ENCODE measurements at regions not wholly inside any gene's neighbourhood (a gene's known extent, or its start where the extent isn't known, plus 50 kb on each side); places are given as distances from the start of the nearest gene placed in this dataset.
A peak's percentile ranks its signal among the peaks of the same experiment; 100 is the strongest.

- no peak for TF ChIP-seq PRDM10 (tag by site-specific recombination; IDR thresholded peaks at IDR 0.05)
- no peak for TF ChIP-seq ZNF350 (tag by site-specific recombination; IDR thresholded peaks at IDR 0.05)
- TF ChIP-seq ZNF777 (tag by site-specific recombination; IDR thresholded peaks at IDR 0.05; ENCODE audit: borderline replicate concordance) = no peak
- no peak for TF ChIP-seq ATF2 (tag by site-specific recombination; IDR thresholded peaks at IDR 0.05; ENCODE audit: low read depth)
- no peak for TF ChIP-seq ZNF155 (tag by site-specific recombination; IDR thresholded peaks at IDR 0.05)
- no peak for TF ChIP-seq BCL6B (tag by site-specific recombination; IDR thresholded peaks at IDR 0.05)
- TF ChIP-seq KLF10 (tag by site-specific recombination; IDR thresholded peaks at IDR 0.05) = no peak
- no peak for TF ChIP-seq ZNF214 (tag by site-specific recombination; IDR thresholded peaks at IDR 0.05; ENCODE audit: borderline replicate concordance)
- no peak for TF ChIP-seq ZFP37 (tag by site-specific recombination; IDR thresholded peaks at IDR 0.05)
- TF ChIP-seq ZBTB10 (tag by site-specific recombination; IDR thresholded peaks at IDR 0.05) = no peak
- no peak for TF ChIP-seq PRDM2 (tag by site-specific recombination; IDR thresholded peaks at IDR 0.05; ENCODE audit: borderline replicate concordance)
- TF ChIP-seq ZNF248 (tag by site-specific recombination; IDR thresholded peaks at IDR 0.05) = no peak
- peak; percentile 53 for TF ChIP-seq ZNF654 (tag by site-specific recombination; IDR thresholded peaks at IDR 0.05; ENCODE audit: low read depth)
- TF ChIP-seq ZNF623 (tag by site-specific recombination; IDR thresholded peaks at IDR 0.05) = no peak
- no peak for TF ChIP-seq GLIS2 (tag by site-specific recombination; IDR thresholded peaks at IDR 0.05)
- no peak for TF ChIP-seq REST (tag by site-specific recombination; IDR thresholded peaks at IDR 0.05)
- no peak for TF ChIP-seq PBX3 (CRISPR knock-in tag; IDR thresholded peaks at IDR 0.05)
- no peak for TF ChIP-seq ZNF488 (tag by site-specific recombination; IDR thresholded peaks at IDR 0.05)
Measured at GRCh38 chr2:176553685-176554100, 284.5 kb downstream of the MTX2 start (continued).
